IMR-90 (cell line): ENCODE measurements at regions not wholly inside any gene's neighbourhood (a gene's known extent, or its start where the extent isn't known, plus 50 kb on each side); places are given as distances from the start of the nearest gene placed in this dataset.

Source experiments
- ATAC-seq: fragments of 200-7000 bp; cut with Tn5 transposase; 2 replicates; pipeline ENCODE4 v1.9.1; 2020; ENCODE audit warnings: low read depth, mild to moderate bottlenecking, moderate library complexity
- BruUV-seq: library from RNA; stranded (reverse); fragments of 400-500 nt; replicated peaks from 2 replicates; lab custom pipeline; 2021; lab: Mats Ljungman, UMichigan
- CTCF ChIA-PET: fragments of 300-600 bp; formaldehyde crosslinking; extraction: SDS; loops from one replicate; lab custom pipeline; 2021; ENCODE audit warnings: antibody characterized with exemption; lab: Yijun Ruan, JAX
- POLR2A ChIA-PET: fragments of 300-600 bp; sonication (Branson Sonifier 250); formaldehyde crosslinking; loops from one replicate; lab custom pipeline; 2022; ENCODE audit warnings: antibody characterized with exemption; ENCODE audit not compliant: unreplicated experiment; lab: Charles Lee
- DNase-seq: peaks from one replicate; pipeline ENCODE4 v3.0.0; 2013
- H2AFZ ChIP-seq: replicated peaks from 2 replicates; pipeline ENCODE3; 2013; ENCODE audit warnings: low read length, mild to moderate bottlenecking; ENCODE audit not compliant: poor library complexity
- H2AK5ac ChIP-seq: 2 replicates; pipeline ENCODE4 v1.6.1; 2013; ENCODE audit warnings: low read depth, low read length, inconsistent platforms
- H2AK9ac ChIP-seq: replicated peaks from 2 replicates; pipeline ENCODE3; 2013; ENCODE audit warnings: mild to moderate bottlenecking, low read depth, low read length, moderate library complexity; ENCODE audit not compliant: poor library complexity
- H2BK120ac ChIP-seq: 2 replicates; pipeline ENCODE4 v1.6.1; 2013; ENCODE audit warnings: low read depth, low read length, inconsistent platforms
- H2BK15ac ChIP-seq: 3 replicates; pipeline ENCODE4 v1.6.1; 2013; ENCODE audit warnings: low read depth, low read length, inconsistent platforms
- H2BK20ac ChIP-seq: 2 replicates; pipeline ENCODE4 v1.6.1; 2013; ENCODE audit warnings: low read depth, mild to moderate bottlenecking, inconsistent platforms, low read length, moderate library complexity
- H2BK5ac ChIP-seq: 2 replicates; pipeline ENCODE4 v1.6.1; 2013; ENCODE audit warnings: mild to moderate bottlenecking, low read depth, low read length, inconsistent platforms; ENCODE audit not compliant: poor library complexity, severe bottlenecking
- H3K14ac ChIP-seq: replicated peaks from 2 replicates; pipeline ENCODE4 v1.6.1; 2013; ENCODE audit warnings: low read depth, low read length, inconsistent platforms
- H3K18ac ChIP-seq: 2 replicates; pipeline ENCODE4 v1.6.1; 2013; ENCODE audit warnings: low read depth, low read length, control low read depth
- H3K23ac ChIP-seq: 2 replicates; pipeline ENCODE4 v1.6.1; 2013; ENCODE audit warnings: low read depth, low read length, inconsistent platforms
- H3K27ac ChIP-seq: 2 replicates; pipeline ENCODE4 v1.5.1; 2013; ENCODE audit warnings: mild to moderate bottlenecking, control low read depth, low read length; ENCODE audit not compliant: insufficient read depth
- H3K27me3 ChIP-seq: 2 replicates; pipeline ENCODE4 v1.6.1; 2013; ENCODE audit warnings: low read length; ENCODE audit not compliant: control insufficient read depth, insufficient read depth
- H3K36me3 ChIP-seq: 2 replicates; pipeline ENCODE4 v1.6.1; 2013; ENCODE audit warnings: low read length, mixed read lengths; ENCODE audit not compliant: control insufficient read depth, insufficient read depth
- H3K4ac ChIP-seq: 2 replicates; pipeline ENCODE4 v1.6.1; 2013; ENCODE audit warnings: low read depth, low read length, inconsistent platforms
- H3K4me1 ChIP-seq: 2 replicates; pipeline ENCODE4 v1.6.1; 2013; ENCODE audit warnings: low read length, mixed read lengths; ENCODE audit not compliant: control insufficient read depth, insufficient read depth
- H3K4me2 ChIP-seq: 2 replicates; pipeline ENCODE4 v1.6.1; 2013; ENCODE audit warnings: low read depth, mild to moderate bottlenecking, control low read depth, low read length, moderate library complexity
- H3K4me3 ChIP-seq: 2 replicates; pipeline ENCODE4 v1.5.1; 2013; ENCODE audit warnings: low read depth, mild to moderate bottlenecking, control low read depth, low read length, moderate library complexity; ENCODE audit not compliant: insufficient read depth
- H3K56ac ChIP-seq: 2 replicates; pipeline ENCODE4 v1.6.1; 2013; ENCODE audit warnings: low read length, inconsistent platforms; ENCODE audit not compliant: insufficient read depth; ENCODE audit errors: extremely low read depth
- H3K79me1 ChIP-seq, 2 experiments: 2 replicates each; pipeline ENCODE4 v1.6.1; 2013; ENCODE audit warnings: low read length in 2 of 2, inconsistent platforms in 1 of 2, low read depth in 1 of 2
- H3K9ac ChIP-seq: 2 replicates; pipeline ENCODE4 v1.6.1; 2013; ENCODE audit warnings: low read depth, low read length, control low read depth
- H3K9me1 ChIP-seq: 2 replicates; pipeline ENCODE4 v1.6.1; 2013; ENCODE audit warnings: low read length, inconsistent platforms; ENCODE audit not compliant: insufficient read depth
- H3K9me3 ChIP-seq: 2 replicates; pipeline ENCODE4 v1.6.1; 2013; ENCODE audit warnings: low read length; ENCODE audit not compliant: control insufficient read depth, insufficient read depth
- H4K20me1 ChIP-seq: 2 replicates; pipeline ENCODE4 v1.6.1; 2013; ENCODE audit warnings: low read length, inconsistent platforms; ENCODE audit not compliant: insufficient read depth
- H4K5ac ChIP-seq: 2 replicates; pipeline ENCODE4 v1.6.1; 2013; ENCODE audit warnings: mild to moderate bottlenecking, low read depth, low read length, control low read depth
- H4K8ac ChIP-seq, 2 experiments: 2 replicates each; pipeline ENCODE4 v1.6.1; 2013; ENCODE audit warnings: low read depth in 2 of 2, low read length in 2 of 2, control low read depth in 1 of 2, inconsistent platforms in 1 of 2
- H4K91ac ChIP-seq: 2 replicates; pipeline ENCODE4 v1.6.1; 2013; ENCODE audit warnings: low read depth, low read length, inconsistent platforms; ENCODE audit not compliant: insufficient read depth
- BHLHE40 ChIP-seq: fragments of 150-350 bp; IDR thresholded peaks from 2 replicates; pipeline ENCODE4 v1.6.1; 2016; ENCODE audit warnings: mild to moderate bottlenecking, low read depth, low read length
- CEBPB ChIP-seq: IDR thresholded peaks from 2 replicates; pipeline ENCODE4 v1.6.1; 2012; ENCODE audit warnings: low read depth, low read length, improper control_type of control experiment
- CHD1 ChIP-seq: IDR thresholded peaks from 2 replicates; pipeline ENCODE4 v1.6.1; 2012; ENCODE audit warnings: low read depth, low read length, improper control_type of control experiment
- FOS ChIP-seq: fragments of 150-350 bp; IDR thresholded peaks from 2 replicates; pipeline ENCODE4 v1.6.1; 2016; ENCODE audit warnings: low read depth, low read length
- MAFK ChIP-seq: IDR thresholded peaks from 2 replicates; pipeline ENCODE4 v1.6.1; 2012; ENCODE audit warnings: low read depth, low read length, improper control_type of control experiment
- MAZ ChIP-seq: IDR thresholded peaks from 2 replicates; pipeline ENCODE4 v1.6.1; 2012; ENCODE audit warnings: low read depth, mild to moderate bottlenecking, low read length, improper control_type of control experiment, moderate library complexity, borderline replicate concordance
- MXI1 ChIP-seq: IDR thresholded peaks from 2 replicates; pipeline ENCODE4 v1.6.1; 2012; ENCODE audit warnings: low read depth, mild to moderate bottlenecking, low read length, moderate library complexity, borderline replicate concordance
- NFE2L2 ChIP-seq: fragments of 150-350 bp; IDR thresholded peaks from 2 replicates; pipeline ENCODE4 v1.6.1; 2016; ENCODE audit warnings: low read depth, mild to moderate bottlenecking, low read length
- POLR2A ChIP-seq: IDR thresholded peaks from 2 replicates; pipeline ENCODE4 v1.6.1; 2012; ENCODE audit warnings: mild to moderate bottlenecking, low read depth, low read length
- RAD21 ChIP-seq: IDR thresholded peaks from 2 replicates; pipeline ENCODE4 v1.6.1; 2012; ENCODE audit warnings: low read length, improper control_type of control experiment
- RCOR1 ChIP-seq: IDR thresholded peaks from 2 replicates; pipeline ENCODE4 v1.6.1; 2012; ENCODE audit warnings: mild to moderate bottlenecking, low read length, improper control_type of control experiment; ENCODE audit not compliant: insufficient replicate concordance
- RFX5 ChIP-seq: IDR thresholded peaks from 2 replicates; pipeline ENCODE4 v1.8.0; 2012; ENCODE audit warnings: low read depth, mild to moderate bottlenecking, low read length, moderate library complexity
- SMC3 ChIP-seq: fragments of 150-350 bp; IDR thresholded peaks from 2 replicates; pipeline ENCODE4 v1.6.1; 2016; ENCODE audit warnings: low read depth, mild to moderate bottlenecking, antibody characterized with exemption, low read length, moderate library complexity
- USF2 ChIP-seq: fragments of 150-350 bp; IDR thresholded peaks from 2 replicates; pipeline ENCODE4 v1.6.1; 2017; ENCODE audit warnings: mild to moderate bottlenecking, antibody characterized with exemption, low read length, low read depth
- WGBS, 2 experiments: methylation state at CpG; one replicate each; pipeline versions ENCODE4 v1.1.5 to v1.1.7; 2013; ENCODE audit warnings: missing lambda C conversion rate in 2 of 2; ENCODE audit not compliant: insufficient read length in 1 of 2; ENCODE audit errors: extremely low coverage in 2 of 2; 5-methylcytosine and 5-hydroxymethylcytosine counted together
- dilution Hi-C: fragments of 300-500 bp; cut with HindIII; formaldehyde crosslinking; loops from one replicate; pipeline ENCODE4 v1.14.3; 2018; ENCODE audit warnings: low sequenced_read_pairs; ENCODE audit not compliant: unreplicated experiment
- in situ Hi-C: fragments of 300-500 bp; cut with MboI; formaldehyde crosslinking; loops from 3 replicates; pipeline ENCODE4 v1.14.3; 2019; ENCODE audit warnings: low sequenced_read_pairs, inconsistent platforms, mixed read lengths
- intact Hi-C: fragments of 100-400 bp; cut with micrococcal nuclease; formaldehyde crosslinking; loops from 2 replicates; pipeline ENCODE4 v1.10.0; 2022
- TF ChIP-seq, protein P1 (sequence below): conservative IDR thresholded peaks from 2 replicates; pipeline ENCODE4 v1.5.1; 2012; ENCODE audit warnings: mild to moderate bottlenecking, low read depth, low read length, improper control_type of control experiment
- TF ChIP-seq, protein P2 (sequence below): fragments of 150-350 bp; IDR thresholded peaks from 2 replicates; pipeline ENCODE4 v1.6.1; 2016; ENCODE audit warnings: low read depth, mild to moderate bottlenecking, low read length, moderate library complexity, borderline replicate concordance

DNA sequence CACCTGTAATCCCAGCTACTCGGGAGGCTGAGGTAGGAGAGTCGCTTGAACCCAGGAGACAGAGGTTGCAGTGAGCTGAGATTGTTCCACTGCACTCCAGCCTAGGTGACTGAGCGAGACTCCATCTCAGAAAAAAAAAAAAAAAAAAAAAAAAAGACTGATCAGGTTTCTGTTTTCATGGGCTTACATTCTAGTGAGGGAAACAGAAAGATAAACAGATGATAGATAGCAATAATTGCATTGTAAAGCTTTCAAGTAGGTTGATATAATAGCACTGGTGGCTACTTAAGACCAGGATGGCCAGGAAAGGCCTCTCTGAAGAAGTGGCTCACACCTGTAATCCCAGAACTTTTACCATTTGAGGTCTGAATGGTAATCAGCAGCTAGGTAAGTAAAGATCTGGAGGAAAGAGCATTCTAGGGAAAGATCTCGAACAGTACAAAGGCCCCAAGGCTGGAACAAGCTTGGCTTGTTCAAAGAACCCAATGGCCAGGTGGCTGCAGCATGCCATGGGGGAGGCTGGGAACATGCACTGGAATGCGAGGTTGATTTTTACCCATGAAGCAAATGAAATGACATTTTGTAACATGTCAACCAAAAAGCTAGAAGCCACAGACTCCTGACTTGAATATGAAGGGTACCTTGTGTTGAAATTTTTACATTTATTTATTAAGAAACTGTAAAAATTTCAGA, 108.3 kb upstream of the DHX40 start:
- no peak overlapping the region for H2AK9ac ChIP-seq
- H4K20me1 ChIP-seq, result no peaks in the 10 kb centered on the region
- H3K36me3 ChIP-seq, result no peaks in the 10 kb centered on the region
- in situ Hi-C loops, result no loop called here
- no peak overlapping the region for H2BK15ac ChIP-seq
- H3K14ac ChIP-seq, result no peak overlapping the region
- no peak overlapping the region for H3K23ac ChIP-seq
- no peak overlapping the region for H3K27ac ChIP-seq
- peaks cover 2% of the 10 kb centered on the region; the same call in 1 of the 2 replicates for H3K4me1 ChIP-seq
- ChIA-PET CTCF (no interaction called here), POLR2A (no interaction called here)
- H2BK20ac ChIP-seq, result no peak overlapping the region
- H4K8ac ChIP-seq, result no peak overlapping the region
- dilution Hi-C loops, result no loop called here
- no TSS peak for BruUV-seq
- H3K27me3 ChIP-seq, result peaks cover 6% of the 10 kb centered on the region
- no peak overlapping the region for H3K18ac ChIP-seq
- no peaks in the 10 kb centered on the region for H3K79me1 ChIP-seq
- no peak overlapping the region for H2AFZ ChIP-seq
- no peaks in the 10 kb centered on the region; the same call in 1 of the 2 replicates for H3K9me1 ChIP-seq
- no peak for ATAC-seq
- no peaks in the 10 kb centered on the region for H3K9me3 ChIP-seq
- H2BK120ac ChIP-seq, result no peak overlapping the region
- no peak overlapping the region for H3K4me3 ChIP-seq
- H3K4me2 ChIP-seq, result no peak overlapping the region
- H3K9ac ChIP-seq, result no peak overlapping the region
- no peak overlapping the region for H4K91ac ChIP-seq
- no peak overlapping the region for H3K56ac ChIP-seq
- no peak overlapping the region for H4K5ac ChIP-seq
- 47% methylated on average over 3 of the region's 5 CpGs; no CpG with 5 or more reads in 1 of the 2 experiments for WGBS, 2 experiments
- no peak for TF ChIP-seq USF2
- TF ChIP-seq MAFK, result no peak
- no peak for TF ChIP-seq CHD1
- TF ChIP-seq, protein P1, sequence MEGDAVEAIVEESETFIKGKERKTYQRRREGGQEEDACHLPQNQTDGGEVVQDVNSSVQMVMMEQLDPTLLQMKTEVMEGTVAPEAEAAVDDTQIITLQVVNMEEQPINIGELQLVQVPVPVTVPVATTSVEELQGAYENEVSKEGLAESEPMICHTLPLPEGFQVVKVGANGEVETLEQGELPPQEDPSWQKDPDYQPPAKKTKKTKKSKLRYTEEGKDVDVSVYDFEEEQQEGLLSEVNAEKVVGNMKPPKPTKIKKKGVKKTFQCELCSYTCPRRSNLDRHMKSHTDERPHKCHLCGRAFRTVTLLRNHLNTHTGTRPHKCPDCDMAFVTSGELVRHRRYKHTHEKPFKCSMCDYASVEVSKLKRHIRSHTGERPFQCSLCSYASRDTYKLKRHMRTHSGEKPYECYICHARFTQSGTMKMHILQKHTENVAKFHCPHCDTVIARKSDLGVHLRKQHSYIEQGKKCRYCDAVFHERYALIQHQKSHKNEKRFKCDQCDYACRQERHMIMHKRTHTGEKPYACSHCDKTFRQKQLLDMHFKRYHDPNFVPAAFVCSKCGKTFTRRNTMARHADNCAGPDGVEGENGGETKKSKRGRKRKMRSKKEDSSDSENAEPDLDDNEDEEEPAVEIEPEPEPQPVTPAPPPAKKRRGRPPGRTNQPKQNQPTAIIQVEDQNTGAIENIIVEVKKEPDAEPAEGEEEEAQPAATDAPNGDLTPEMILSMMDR, result no peak
- no peak for TF ChIP-seq BHLHE40
- no peak for TF ChIP-seq MXI1
- TF ChIP-seq RCOR1, result no peak
- no peak for TF ChIP-seq MAZ
- no peak for TF ChIP-seq NFE2L2
- TF ChIP-seq RAD21, result no peak
- no peak for TF ChIP-seq CEBPB
- no peak for TF ChIP-seq FOS
- TF ChIP-seq SMC3, result no peak
- TF ChIP-seq RFX5, result no peak
- no peak for TF ChIP-seq POLR2A
- TF ChIP-seq, protein P2, sequence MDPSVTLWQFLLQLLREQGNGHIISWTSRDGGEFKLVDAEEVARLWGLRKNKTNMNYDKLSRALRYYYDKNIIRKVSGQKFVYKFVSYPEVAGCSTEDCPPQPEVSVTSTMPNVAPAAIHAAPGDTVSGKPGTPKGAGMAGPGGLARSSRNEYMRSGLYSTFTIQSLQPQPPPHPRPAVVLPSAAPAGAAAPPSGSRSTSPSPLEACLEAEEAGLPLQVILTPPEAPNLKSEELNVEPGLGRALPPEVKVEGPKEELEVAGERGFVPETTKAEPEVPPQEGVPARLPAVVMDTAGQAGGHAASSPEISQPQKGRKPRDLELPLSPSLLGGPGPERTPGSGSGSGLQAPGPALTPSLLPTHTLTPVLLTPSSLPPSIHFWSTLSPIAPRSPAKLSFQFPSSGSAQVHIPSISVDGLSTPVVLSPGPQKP, result no peak
- DNase-seq, result no peak
- no peak overlapping the region for H2AK5ac ChIP-seq
- intact Hi-C loops, result no loop called here
- no peak overlapping the region for H3K4ac ChIP-seq
- no peak overlapping the region for H2BK5ac ChIP-seq
